H1 (cell line): ENCODE measurements at regions not wholly inside any gene's neighbourhood (a gene's known extent, or its start where the extent isn't known, plus 50 kb on each side); places are given as distances from the start of the nearest gene placed in this dataset.

ENCODE experiments used
- POLR2A ChIP-seq, 2 experiments: IDR thresholded peaks; 1 replicate in 1 of 2; 2 replicates in 1 of 2; pipeline ENCODE4 v1.6.1; 2011; ENCODE audit warnings: low read depth in 2 of 2, low read length in 2 of 2, mild to moderate bottlenecking in 2 of 2; ENCODE audit errors: control extremely low read depth in 1 of 2
- TEAD4 ChIP-seq: IDR thresholded peaks from 2 replicates; pipeline ENCODE4 v1.6.1; 2012; ENCODE audit warnings: low read depth, low read length, inconsistent platforms, mixed read lengths
- TF ChIP-seq, protein P1 (sequence below), 3 experiments: IDR thresholded peaks; 1 replicate in 2 of 3; 2 replicates in 1 of 3; pipeline versions ENCODE4 v1.5.1 to v1.6.1; 2011; ENCODE audit warnings: low read length in 3 of 3, mild to moderate bottlenecking in 3 of 3, inconsistent platforms in 2 of 3, low read depth in 1 of 3, moderate library complexity in 1 of 3; ENCODE audit not compliant: insufficient read depth in 1 of 3; ENCODE audit errors: control extremely low read depth in 1 of 3
- TF ChIP-seq, protein P2 (sequence below): IDR thresholded peaks from 2 replicates; pipeline ENCODE4 v1.6.1; 2012; ENCODE audit warnings: inconsistent platforms

DNA sequence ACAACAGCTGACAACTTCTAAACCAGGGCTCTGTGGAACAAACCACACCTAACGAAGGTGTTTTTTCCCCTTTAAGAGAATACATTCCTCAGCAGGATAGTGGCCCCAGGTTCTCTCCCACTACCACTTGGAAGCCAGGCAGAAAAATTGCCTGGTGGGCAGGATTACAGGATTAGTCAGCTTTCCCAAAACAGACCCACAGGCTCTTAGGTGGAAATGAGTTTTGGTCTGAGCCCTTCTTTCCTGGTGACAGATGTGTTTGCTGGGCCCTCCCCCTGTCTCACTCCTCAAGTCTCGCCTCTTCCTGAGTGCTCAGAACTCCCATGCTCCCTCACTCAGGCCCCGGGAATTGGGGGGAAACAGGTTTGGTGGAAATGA is 139.4 kb upstream of the HAAO start (continued):
- TF ChIP-seq, protein P1, sequence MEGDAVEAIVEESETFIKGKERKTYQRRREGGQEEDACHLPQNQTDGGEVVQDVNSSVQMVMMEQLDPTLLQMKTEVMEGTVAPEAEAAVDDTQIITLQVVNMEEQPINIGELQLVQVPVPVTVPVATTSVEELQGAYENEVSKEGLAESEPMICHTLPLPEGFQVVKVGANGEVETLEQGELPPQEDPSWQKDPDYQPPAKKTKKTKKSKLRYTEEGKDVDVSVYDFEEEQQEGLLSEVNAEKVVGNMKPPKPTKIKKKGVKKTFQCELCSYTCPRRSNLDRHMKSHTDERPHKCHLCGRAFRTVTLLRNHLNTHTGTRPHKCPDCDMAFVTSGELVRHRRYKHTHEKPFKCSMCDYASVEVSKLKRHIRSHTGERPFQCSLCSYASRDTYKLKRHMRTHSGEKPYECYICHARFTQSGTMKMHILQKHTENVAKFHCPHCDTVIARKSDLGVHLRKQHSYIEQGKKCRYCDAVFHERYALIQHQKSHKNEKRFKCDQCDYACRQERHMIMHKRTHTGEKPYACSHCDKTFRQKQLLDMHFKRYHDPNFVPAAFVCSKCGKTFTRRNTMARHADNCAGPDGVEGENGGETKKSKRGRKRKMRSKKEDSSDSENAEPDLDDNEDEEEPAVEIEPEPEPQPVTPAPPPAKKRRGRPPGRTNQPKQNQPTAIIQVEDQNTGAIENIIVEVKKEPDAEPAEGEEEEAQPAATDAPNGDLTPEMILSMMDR (IDR thresholded peaks at IDR 0.05; ENCODE audit: control extremely low read depth in 1 of 3, insufficient read depth in 1 of 3, low read depth in 1 of 3, low read length in 3 of 3) = no peak
- TF ChIP-seq POLR2A (IDR thresholded peaks at IDR 0.05; ENCODE audit: control extremely low read depth in 1 of 2, low read depth in 2 of 2, low read length in 2 of 2) = no peak
- TF ChIP-seq TEAD4 = no peak
- TF ChIP-seq, protein P2, sequence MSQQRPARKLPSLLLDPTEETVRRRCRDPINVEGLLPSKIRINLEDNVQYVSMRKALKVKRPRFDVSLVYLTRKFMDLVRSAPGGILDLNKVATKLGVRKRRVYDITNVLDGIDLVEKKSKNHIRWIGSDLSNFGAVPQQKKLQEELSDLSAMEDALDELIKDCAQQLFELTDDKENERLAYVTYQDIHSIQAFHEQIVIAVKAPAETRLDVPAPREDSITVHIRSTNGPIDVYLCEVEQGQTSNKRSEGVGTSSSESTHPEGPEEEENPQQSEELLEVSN = no peak; the same call in 1 of the 2 replicates
- TF ChIP-seq, all 59 proteins: peak for 0
